GM23338 (cell line): ENCODE measurements at regions not wholly inside any gene's neighbourhood (a gene's known extent, or its start where the extent isn't known, plus 50 kb on each side); places are given as distances from the start of the nearest gene placed in this dataset.

Experiments
- ATAC-seq: fragments of 200-7000 bp; cut with Tn5 transposase; 3 replicates; pipeline ENCODE4 v1.9.1; 2020
- DNase-seq: peaks from one replicate; pipeline ENCODE4 v3.0.0-alpha.2; 2015; ENCODE audit warnings: low spot score
- H2AFZ ChIP-seq: fragments of 200-600 bp; sonication (generic); 2 replicates; pipeline ENCODE4 v1.8.0; 2016; ENCODE audit warnings: antibody characterized with exemption, mild to moderate bottlenecking, moderate library complexity
- H3F3A ChIP-seq: fragments of 200-600 bp; sonication (generic); replicated peaks from 2 replicates; pipeline ENCODE4 v1.8.0; 2017; ENCODE audit warnings: antibody characterized with exemption, mixed run types, low read depth
- H3K27ac ChIP-seq: fragments of 200-600 bp; sonication (generic); 2 replicates; pipeline ENCODE4 v1.6.1; 2016; ENCODE audit warnings: low read depth
- H3K27me3 ChIP-seq: fragments of 200-600 bp; sonication (generic); 2 replicates; pipeline ENCODE4 v1.8.0; 2016; ENCODE audit warnings: mild to moderate bottlenecking, mixed run types, moderate library complexity; ENCODE audit not compliant: insufficient read depth
- H3K36me3 ChIP-seq: fragments of 200-600 bp; sonication (generic); 2 replicates; pipeline ENCODE4 v1.8.0; 2016; ENCODE audit warnings: mild to moderate bottlenecking; ENCODE audit not compliant: insufficient read depth
- H3K4me1 ChIP-seq: fragments of 200-600 bp; sonication (generic); 2 replicates; pipeline ENCODE4 v1.8.0; 2016; ENCODE audit warnings: mild to moderate bottlenecking, moderate library complexity; ENCODE audit not compliant: insufficient read depth
- H3K4me2 ChIP-seq: fragments of 200-600 bp; sonication (generic); 2 replicates; pipeline ENCODE4 v1.7.1; 2017; ENCODE audit warnings: mixed run types
- H3K4me3 ChIP-seq: fragments of 200-600 bp; sonication (generic); 2 replicates; pipeline ENCODE4 v1.6.1; 2016; ENCODE audit warnings: mixed run types
- H3K79me2 ChIP-seq: fragments of 200-600 bp; sonication (generic); replicated peaks from 2 replicates; pipeline ENCODE4 v1.8.0; 2017; ENCODE audit warnings: mild to moderate bottlenecking; ENCODE audit not compliant: insufficient read depth
- H3K9me2 ChIP-seq: fragments of 200-600 bp; sonication (generic); 2 replicates; pipeline ENCODE4 v1.8.0; 2017; ENCODE audit not compliant: insufficient read depth
- H4K20me1 ChIP-seq: fragments of 200-600 bp; sonication (generic); replicated peaks from 2 replicates; pipeline ENCODE4 v1.8.0; 2017; ENCODE audit warnings: mild to moderate bottlenecking; ENCODE audit not compliant: insufficient read depth
- H3K27ac Mint-ChIP-seq: 2 replicates; pipeline ENCODE4 v1.8.0; 2020; ENCODE audit warnings: inconsistent platforms, mild to moderate bottlenecking, moderate library complexity, mixed read lengths
- H3K27me3 Mint-ChIP-seq: 3 replicates; pipeline ENCODE4 v1.8.0; 2022; ENCODE audit warnings: low read depth, mild to moderate bottlenecking, moderate library complexity, mixed read lengths, inconsistent platforms; ENCODE audit not compliant: insufficient read depth, poor library complexity
- H3K36me3 Mint-ChIP-seq: 3 replicates; pipeline ENCODE4 v1.8.0; 2021; ENCODE audit warnings: low read depth, mild to moderate bottlenecking, inconsistent platforms, moderate library complexity, mixed read lengths
- H3K4me1 Mint-ChIP-seq: 3 replicates; pipeline ENCODE4 v1.8.0; 2020; ENCODE audit warnings: mild to moderate bottlenecking, inconsistent platforms, mixed read lengths
- H3K4me3 Mint-ChIP-seq: 3 replicates; pipeline ENCODE4 v1.8.0; 2021; ENCODE audit warnings: moderate library complexity, mild to moderate bottlenecking, inconsistent platforms, mixed read lengths
- H3K9me3 Mint-ChIP-seq: 3 replicates; pipeline ENCODE4 v1.8.0; 2020; ENCODE audit warnings: moderate library complexity, mild to moderate bottlenecking, inconsistent platforms, mixed read lengths
- JUNB ChIP-seq: IDR thresholded peaks from one replicate; pipeline ENCODE4 v1.6.1; 2016; ENCODE audit warnings: antibody characterized with exemption; ENCODE audit not compliant: unreplicated experiment
- POLR2AphosphoS5 ChIP-seq: IDR thresholded peaks from 2 replicates; pipeline ENCODE4 v1.6.1; 2016; ENCODE audit warnings: antibody characterized with exemption, low read depth
- REST ChIP-seq: IDR thresholded peaks from one replicate; pipeline ENCODE4 v1.6.1; 2018; ENCODE audit warnings: antibody characterized with exemption; ENCODE audit not compliant: unreplicated experiment
- ZNF462 ChIP-seq: fragments of 250-450 bp; sonication (Bioruptor Pico); IDR thresholded peaks from 2 replicates; pipeline ENCODE4 v1.5.0; 2020; ENCODE audit warnings: mild to moderate bottlenecking, moderate library complexity

- H2AFZ ChIP-seq: no peak overlapping the region
- Mint-ChIP-seq H3K9me3 (no peaks in the 10 kb centered on the region), H3K4me3 (no peak overlapping the region), H3K4me1 (peaks cover 32% of the 10 kb centered on the region), H3K27ac (no peak overlapping the region), H3K36me3 (no peaks in the 10 kb centered on the region), H3K27me3 (peaks cover 10% of the 10 kb centered on the region)
- H3K9me2 ChIP-seq: no peaks in the 10 kb centered on the region
- H3K4me3 ChIP-seq: no peak overlapping the region
- no peaks in the 10 kb centered on the region for H3K79me2 ChIP-seq
- no peak overlapping the region for H3K27ac ChIP-seq
- no peak for DNase-seq
- H3F3A ChIP-seq: no peaks in the 10 kb centered on the region
- TF ChIP-seq POLR2AphosphoS5 (no peak), ZNF462 (CRISPR knock-in tag) (no peak), JUNB (no peak), REST (no peak)
- no peaks in the 10 kb centered on the region for H4K20me1 ChIP-seq
- no peak for ATAC-seq
- H3K4me2 ChIP-seq: no peak overlapping the region
- peaks cover 17% of the 10 kb centered on the region for H3K27me3 ChIP-seq
- no peaks in the 10 kb centered on the region for H3K36me3 ChIP-seq
- no peaks in the 10 kb centered on the region for H3K4me1 ChIP-seq
Observed at GRCh38 chrX:68897118-68897945, 68.5 kb downstream of the EFNB1 start.
